ENCODE measurements at regions not wholly inside any gene's neighbourhood (a gene's known extent, or its start where the extent isn't known, plus 50 kb on each side); places are given as distances from the start of the nearest gene placed in this dataset.

DNA sequence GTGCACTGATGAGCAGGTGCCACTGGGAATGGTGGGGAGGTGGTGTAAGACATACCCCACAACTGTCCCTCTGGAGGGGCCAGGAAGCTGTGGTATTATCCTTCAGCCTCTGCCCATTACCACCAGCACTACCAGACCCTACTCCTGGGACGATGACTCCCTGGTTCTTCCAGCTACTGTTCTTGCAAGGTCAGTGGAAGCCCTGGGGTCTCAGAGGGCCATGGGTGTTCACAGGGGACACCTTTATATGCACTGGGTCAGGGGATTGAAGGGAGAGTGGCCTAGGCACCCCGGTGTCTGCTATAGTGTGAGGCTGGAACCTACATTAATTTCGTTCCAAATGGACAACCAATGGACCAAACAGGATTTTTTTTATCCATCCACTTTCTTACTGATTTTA, 94.7 kb upstream of the SLC22A11 start:
- Histone ChIP-seq H3K4me2 (no peak overlapping the region), H3K4me3 (no peak overlapping the region), H3F3A (ENCODE audit: insufficient read depth, low read depth) (no peaks in the 10 kb centered on the region), H3K27me3 (ENCODE audit: insufficient read depth, low read depth) (peaks cover 71% of the 10 kb centered on the region), H3K9me3 (ENCODE audit: insufficient read depth, low read depth) (no peaks in the 10 kb centered on the region), H3K4me1 (replicated peaks; ENCODE audit: insufficient read depth) (no peaks in the 10 kb centered on the region), H3K27ac (no peak overlapping the region), H3K36me3 (ENCODE audit: low read depth) (no peaks in the 10 kb centered on the region), H4K20me1 (ENCODE audit: insufficient read depth) (no peaks in the 10 kb centered on the region), H3K9me2 (ENCODE audit: insufficient read depth) (no peaks in the 10 kb centered on the region), H2AFZ (no peak overlapping the region), H3K79me2 (ENCODE audit: low read depth) (no peaks in the 10 kb centered on the region)
- intact Hi-C loops (cut with micrococcal nuclease; ENCODE audit: unreplicated experiment), result no loop called here
- no peak for DNase-seq
- no TSS peak for BruUV-seq (replicated peaks)
- TF ChIP-seq, protein P1, sequence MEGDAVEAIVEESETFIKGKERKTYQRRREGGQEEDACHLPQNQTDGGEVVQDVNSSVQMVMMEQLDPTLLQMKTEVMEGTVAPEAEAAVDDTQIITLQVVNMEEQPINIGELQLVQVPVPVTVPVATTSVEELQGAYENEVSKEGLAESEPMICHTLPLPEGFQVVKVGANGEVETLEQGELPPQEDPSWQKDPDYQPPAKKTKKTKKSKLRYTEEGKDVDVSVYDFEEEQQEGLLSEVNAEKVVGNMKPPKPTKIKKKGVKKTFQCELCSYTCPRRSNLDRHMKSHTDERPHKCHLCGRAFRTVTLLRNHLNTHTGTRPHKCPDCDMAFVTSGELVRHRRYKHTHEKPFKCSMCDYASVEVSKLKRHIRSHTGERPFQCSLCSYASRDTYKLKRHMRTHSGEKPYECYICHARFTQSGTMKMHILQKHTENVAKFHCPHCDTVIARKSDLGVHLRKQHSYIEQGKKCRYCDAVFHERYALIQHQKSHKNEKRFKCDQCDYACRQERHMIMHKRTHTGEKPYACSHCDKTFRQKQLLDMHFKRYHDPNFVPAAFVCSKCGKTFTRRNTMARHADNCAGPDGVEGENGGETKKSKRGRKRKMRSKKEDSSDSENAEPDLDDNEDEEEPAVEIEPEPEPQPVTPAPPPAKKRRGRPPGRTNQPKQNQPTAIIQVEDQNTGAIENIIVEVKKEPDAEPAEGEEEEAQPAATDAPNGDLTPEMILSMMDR (conservative IDR thresholded peaks at IDR 0.05), result no peak
- TF ChIP-seq EZH2 (IDR thresholded peaks at IDR 0.05; ENCODE audit: low read depth), result no peak
- ChIA-PET CTCF (no interaction called here), POLR2A (ENCODE audit: unreplicated experiment) (no interaction called here)

DNA sequence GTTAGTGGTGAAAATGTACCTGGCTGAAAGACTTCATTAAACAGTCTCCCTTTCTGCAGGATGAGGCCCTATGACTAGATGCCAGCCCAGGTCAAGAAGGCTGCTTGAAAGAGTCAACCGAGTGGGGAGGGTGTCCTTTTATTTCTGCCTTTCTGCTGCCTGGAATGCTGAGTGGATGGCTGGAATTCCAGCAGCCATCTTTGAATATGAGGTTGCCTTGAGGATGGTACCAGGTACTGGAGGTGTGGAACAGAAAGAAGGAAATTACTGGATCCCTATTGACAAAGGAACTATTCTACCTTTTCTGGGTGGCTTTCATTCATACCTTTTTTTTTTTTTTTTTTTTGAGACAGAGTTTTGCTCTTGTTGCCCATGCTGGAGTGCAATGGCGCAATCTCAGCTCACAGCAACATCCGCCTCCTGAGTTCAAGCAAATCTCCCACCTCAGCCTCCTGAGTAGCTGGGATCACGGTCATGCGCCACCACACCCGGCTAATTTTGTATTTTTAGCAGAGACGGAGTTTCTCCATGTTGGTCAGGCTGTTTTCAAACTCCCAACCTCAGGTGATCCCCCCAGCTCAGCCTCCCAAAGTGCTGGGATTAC, 89.5 kb upstream of the SLC22A11 start:
- POLR2A ChIA-PET (ENCODE audit: unreplicated experiment), result interaction anchor here (0.6 kb wide), 1 partner anchor 185 kb away, joined by 4 read pairs; no protein-coding TSS in a partner anchor
- Histone ChIP-seq H2AFZ (no peak overlapping the region), H3K9me3 (ENCODE audit: insufficient read depth, low read depth) (no peaks in the 10 kb centered on the region), H3F3A (ENCODE audit: insufficient read depth, low read depth) (no peaks in the 10 kb centered on the region), H3K9me2 (ENCODE audit: insufficient read depth) (no peaks in the 10 kb centered on the region), H3K36me3 (ENCODE audit: low read depth) (no peaks in the 10 kb centered on the region), H3K4me3 (no peak overlapping the region), H3K27ac (no peak overlapping the region), H3K27me3 (ENCODE audit: insufficient read depth, low read depth) (peaks cover 68% of the 10 kb centered on the region), H3K4me1 (replicated peaks; ENCODE audit: insufficient read depth) (no peaks in the 10 kb centered on the region), H4K20me1 (ENCODE audit: insufficient read depth) (no peaks in the 10 kb centered on the region), H3K4me2 (no peak overlapping the region), H3K79me2 (ENCODE audit: low read depth) (no peaks in the 10 kb centered on the region)
- CTCF ChIA-PET, result no interaction called here
- BruUV-seq (replicated peaks), result no TSS peak
- TF ChIP-seq EZH2 (IDR thresholded peaks at IDR 0.05; ENCODE audit: low read depth), result no peak
- TF ChIP-seq, protein P1 (conservative IDR thresholded peaks at IDR 0.05), result no peak
- intact Hi-C loops (cut with micrococcal nuclease; ENCODE audit: unreplicated experiment), result no loop called here
- DNase-seq, result no peak

DNA sequence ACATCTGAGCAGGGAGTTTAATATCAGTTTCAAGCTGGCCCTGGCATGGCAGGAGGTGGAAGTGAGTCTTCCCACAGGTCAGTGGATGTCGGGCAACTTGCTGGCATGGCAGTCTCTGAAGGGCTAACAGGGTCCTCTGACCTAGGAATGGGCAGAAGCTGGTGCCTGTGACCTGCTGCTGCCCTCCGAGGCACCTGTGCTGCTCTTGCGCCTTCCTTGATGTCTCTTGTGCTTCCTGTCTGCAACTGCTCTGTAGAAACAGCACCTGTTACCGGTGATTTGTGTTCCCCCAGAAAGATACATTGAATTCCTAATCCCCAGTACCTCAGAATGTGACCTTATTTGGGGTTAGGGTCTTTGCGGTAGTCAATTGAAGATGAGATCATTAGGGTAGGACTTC, 86.5 kb upstream of the SLC22A11 start:
- H4K20me1 ChIP-seq (ENCODE audit: insufficient read depth), result no peaks in the 10 kb centered on the region
- H3K4me2 ChIP-seq, result no peak overlapping the region
- no peak overlapping the region for H3K27ac ChIP-seq
- no TSS peak for BruUV-seq (replicated peaks)
- no peaks in the 10 kb centered on the region for H3F3A ChIP-seq (ENCODE audit: insufficient read depth, low read depth)
- H3K27me3 ChIP-seq (ENCODE audit: insufficient read depth, low read depth), result peaks cover 79% of the 10 kb centered on the region
- intact Hi-C loops (cut with micrococcal nuclease; ENCODE audit: unreplicated experiment), result no loop called here
- DNase-seq, result no peak
- H3K4me3 ChIP-seq, result no peak overlapping the region
- ChIA-PET POLR2A (ENCODE audit: unreplicated experiment) (no interaction called here), CTCF (no interaction called here)
- no peak overlapping the region for H2AFZ ChIP-seq
- no peak for TF ChIP-seq EZH2 (IDR thresholded peaks at IDR 0.05; ENCODE audit: low read depth)
- TF ChIP-seq, protein P1 (conservative IDR thresholded peaks at IDR 0.05), result no peak
- no peaks in the 10 kb centered on the region for H3K9me3 ChIP-seq (ENCODE audit: insufficient read depth, low read depth)
- H3K9me2 ChIP-seq (ENCODE audit: insufficient read depth), result no peaks in the 10 kb centered on the region
- H3K79me2 ChIP-seq (ENCODE audit: low read depth), result no peaks in the 10 kb centered on the region
- no peaks in the 10 kb centered on the region for H3K4me1 ChIP-seq (replicated peaks; ENCODE audit: insufficient read depth)
- H3K36me3 ChIP-seq (ENCODE audit: low read depth), result no peaks in the 10 kb centered on the region

Measured in PC-9 (cell line).